GM18868 (cell line): ENCODE measurements at regions not wholly inside any gene's neighbourhood (a gene's known extent, or its start where the extent isn't known, plus 50 kb on each side); places are given as distances from the start of the nearest gene placed in this dataset.
"Not testable (repeated sequence)": the region's sequence is repeated elsewhere in the genome, so short reads cannot be mapped to it uniquely, and the experiment has no call there.

ENCODE experiments used
- ATAC-seq: cut with Tn5 transposase; IDR thresholded peaks from one replicate; pipeline ENCODE4 v1.9.1; 2021; ENCODE audit warnings: mild to moderate bottlenecking, moderate library complexity; ENCODE audit not compliant: unreplicated experiment

DNA sequence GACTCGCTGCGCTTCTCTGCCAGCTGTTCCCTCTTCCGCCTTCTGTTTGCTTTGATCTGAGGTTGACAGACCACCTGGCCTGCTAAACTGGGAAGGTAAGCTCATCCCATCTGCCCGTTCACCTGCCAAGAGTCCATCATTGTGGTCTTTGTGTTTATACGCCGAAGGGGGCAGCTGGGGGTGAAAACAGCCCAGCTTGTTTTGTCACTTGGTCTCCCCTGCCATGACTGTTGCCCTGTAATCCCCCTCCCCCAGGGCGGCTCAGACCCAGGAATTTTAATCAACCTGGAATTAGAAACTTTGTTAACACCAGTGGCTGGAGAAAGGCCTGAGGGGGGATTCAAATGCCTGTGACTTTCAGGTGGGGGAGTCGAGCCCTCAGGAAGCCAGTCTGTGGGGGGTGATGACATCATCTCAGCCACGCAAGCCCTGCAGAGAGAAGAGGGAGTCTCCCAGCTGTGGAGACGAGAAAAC lies 333.3 kb downstream of the BCOR start:
- ATAC-seq: no peak

DNA sequence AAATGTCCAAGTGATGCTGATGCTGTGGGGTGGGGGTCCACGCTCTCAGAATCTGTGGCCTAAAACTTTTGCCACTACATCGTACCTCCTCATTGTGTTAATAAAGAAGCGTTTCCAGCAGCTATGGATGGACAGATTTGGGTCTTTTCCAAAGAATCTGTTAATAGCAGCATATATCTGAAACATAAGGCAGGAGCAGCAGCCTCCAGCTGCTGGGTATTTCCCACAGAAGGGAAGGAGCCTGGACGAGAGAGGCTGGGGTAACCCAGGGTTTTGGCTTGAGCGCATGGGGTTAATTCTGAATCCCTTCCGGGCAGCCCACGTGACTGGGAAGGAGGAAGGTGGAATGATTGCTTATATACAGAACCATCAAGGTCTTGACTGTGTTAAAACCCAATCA lies 332.4 kb downstream of the BCOR start:
- no peak for ATAC-seq

DNA sequence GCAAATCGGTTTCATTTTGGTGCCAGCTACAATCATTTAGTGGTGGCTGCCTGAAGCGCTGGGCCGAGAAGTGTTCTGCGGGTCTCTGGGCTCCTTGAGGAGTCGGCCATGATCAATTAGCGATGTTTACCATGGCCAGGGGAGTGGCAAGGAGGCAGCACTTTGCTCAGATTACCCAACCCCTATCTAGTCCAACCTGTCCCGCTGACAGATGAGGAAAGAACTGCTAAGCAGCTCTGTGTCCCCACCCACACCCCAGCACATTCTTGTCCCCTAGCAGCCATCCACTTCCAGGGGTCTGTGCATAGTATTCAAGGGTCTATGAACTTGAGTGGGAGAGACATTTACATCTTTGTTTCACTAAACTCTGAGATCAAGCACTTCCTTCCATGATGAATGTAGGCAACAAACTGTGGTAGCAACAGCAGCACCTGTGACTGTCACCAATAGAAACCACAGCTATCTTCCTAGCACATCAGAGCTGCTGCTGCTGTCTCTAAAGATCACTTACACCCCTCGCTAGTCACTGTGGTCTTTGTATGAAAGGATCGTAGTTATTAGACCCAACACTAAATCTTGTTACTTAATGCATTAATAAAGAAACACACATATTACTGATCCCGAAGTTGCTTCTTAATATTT lies 331.6 kb downstream of the BCOR start:
- no peak for ATAC-seq

DNA sequence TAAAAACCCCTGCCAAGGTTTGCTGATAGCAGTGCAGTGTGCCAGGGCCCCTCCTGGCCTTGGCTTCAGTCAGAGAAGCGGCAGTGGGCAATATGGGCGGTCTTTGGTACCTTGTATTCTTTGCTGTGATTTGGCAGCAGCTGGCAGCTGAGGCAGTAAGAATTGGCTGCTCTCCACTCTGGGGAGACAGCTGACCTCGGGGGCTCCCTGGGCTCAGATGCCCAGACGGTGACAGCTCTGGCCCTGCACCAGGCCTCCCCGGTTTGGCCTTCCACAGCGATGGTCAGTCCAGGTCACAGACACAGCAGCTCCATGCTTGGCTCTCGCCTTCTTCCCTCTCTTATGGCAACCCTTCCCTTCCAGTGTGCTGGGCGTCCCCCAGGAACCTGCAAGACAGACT lies 330.9 kb downstream of the BCOR start:
- ATAC-seq: no peak

DNA sequence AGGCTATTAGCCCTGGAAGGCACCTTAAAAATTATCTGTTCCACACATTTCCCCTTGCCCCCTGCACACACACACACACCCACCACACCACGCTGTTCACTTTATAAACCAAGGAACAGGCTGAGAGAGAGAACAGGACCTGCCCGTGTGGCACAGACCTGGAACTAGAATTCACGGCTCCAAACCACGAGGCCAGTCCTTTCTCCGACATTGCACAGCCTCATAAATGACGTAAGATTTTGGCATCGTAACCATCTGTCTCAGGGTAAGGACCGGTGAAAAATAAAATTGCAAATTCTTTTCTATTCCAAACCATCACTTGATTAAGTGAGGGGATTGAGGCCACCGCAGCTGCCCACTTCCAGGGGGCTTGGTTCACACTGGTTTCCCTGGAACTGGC lies 330.3 kb downstream of the BCOR start:
- no peak for ATAC-seq

DNA sequence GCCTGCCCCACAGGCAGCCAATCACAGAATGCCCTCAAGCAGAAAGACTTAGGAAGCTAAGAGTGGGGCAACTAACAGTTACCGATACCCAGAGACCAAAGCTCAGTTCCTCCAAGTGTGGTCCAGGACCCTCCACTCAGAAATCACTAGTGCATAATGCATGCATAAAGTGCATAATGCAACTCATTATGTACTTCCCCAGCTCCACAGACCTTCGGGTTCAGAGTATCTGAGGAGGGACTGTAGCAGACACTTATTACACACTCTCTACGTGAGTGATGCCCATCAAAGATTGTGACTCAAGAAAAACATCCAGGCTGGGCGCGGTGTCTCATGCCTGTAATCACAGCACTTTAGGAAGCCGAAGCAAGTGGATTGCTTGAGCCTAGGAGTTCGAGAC lies 328.0 kb downstream of the BCOR start:
- no peak for ATAC-seq

DNA sequence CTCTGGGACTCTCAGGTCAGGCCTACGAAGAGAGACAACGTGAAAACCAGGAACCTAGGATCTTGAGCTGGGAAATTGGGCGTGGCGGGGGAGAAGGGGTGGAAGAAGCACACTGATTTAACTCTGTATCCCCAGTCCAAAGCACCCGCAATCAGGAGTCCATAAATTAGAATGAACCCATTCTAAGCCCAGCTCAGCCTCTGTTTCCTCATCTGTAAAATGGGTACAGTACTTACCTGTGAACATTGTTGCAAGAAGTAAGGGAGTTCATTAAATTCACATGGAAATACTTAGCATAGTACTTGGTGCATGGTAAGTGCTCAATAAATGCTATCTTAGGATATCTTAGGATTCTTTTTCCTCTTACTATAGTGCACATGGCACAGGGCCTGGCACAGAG lies 326.7 kb downstream of the BCOR start:
- ATAC-seq: no peak

DNA sequence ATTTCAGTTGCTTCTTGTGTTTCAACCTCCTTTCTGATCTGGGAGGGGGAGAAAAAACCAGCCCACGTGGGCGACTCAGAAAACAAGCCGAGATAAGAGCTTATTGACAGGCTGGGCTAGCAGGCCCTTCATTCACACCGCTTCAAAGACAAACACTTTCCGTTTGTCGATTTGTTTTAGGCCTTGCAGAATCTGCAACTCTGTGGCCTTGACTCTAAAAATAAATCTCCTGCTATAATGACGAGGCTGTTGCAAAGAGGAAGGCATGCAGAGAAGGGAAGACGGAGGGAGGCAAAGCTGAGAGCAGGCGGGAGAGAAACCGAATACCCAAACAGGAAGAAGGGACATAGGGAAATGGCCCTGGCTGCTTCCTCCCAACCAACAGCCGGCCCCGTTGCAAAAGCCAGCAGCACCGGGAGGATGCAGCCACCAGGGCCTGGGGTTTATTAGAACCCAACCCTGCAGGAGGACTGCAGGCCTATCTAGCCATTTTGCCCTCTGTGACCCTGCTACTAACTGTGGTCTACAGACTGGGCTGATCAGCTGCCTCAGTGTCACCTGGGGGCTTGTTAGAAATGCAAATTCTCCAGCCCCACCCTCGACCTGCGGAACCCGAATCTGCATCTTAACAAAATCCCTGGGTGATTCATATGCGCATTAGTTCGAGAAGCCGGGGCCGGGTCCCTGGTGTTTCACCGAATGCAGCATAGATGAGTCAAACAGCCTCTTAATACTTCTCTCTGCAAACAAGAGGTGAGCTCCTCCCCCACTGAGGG lies 325.5 kb downstream of the BCOR start:
- ATAC-seq: no peak

DNA sequence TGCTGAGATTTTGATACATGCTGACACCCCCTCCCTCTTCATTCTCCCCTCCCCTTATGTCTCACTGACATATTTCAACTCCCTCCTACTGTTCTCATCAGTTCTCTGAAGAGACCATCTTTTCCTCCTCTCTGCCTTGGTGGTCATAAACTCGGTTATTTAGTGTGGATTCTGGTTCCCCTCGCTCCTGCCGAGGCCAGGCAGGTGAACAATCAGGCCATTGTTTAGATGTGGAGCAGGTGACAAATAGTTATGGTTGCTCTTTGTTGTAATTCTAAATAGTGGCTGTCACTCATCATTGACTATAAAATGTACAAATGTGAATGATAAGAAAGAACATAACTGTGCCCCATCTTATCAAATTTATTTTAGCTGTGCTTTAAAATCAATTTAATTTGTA lies 324.6 kb downstream of the BCOR start:
- no peak for ATAC-seq

DNA sequence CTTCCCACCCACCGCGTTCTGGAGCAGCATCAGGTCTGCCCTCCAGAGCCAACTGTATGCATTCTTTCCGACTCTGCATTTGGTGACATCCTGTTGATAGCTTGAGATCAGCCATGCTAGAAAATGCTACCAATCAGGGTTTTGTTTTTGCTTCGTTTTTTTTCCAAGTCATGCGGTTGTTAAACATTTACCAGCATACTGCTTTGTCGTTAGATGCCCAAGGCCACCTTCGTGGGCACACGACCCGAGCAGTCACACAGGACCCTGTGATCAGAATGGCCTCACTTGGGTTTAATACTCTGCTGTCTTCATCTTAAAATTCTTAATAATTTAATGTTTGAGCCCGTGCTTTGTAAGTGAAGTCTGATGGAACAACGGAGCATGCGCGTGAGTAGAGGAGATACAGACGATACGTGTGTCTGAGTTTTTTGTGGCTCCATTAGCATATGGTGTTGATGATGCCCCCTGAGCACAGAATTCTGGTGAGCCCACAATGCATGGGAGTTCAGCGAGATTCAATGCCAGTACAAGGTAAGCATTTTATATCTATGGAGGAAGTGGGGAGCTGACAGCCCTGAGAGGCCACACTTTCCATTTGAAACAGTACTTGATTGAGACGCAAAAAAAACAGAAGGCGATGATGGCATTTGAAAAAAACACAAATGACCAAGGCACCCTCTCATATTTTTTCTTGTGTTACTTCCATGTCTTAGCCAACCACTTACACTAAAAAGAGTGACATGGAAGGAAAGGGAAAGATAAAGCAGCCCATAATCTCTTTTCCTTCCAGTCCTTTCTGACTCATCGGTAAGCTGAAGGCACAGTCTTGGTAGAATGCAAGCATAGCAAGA lies 323.6 kb downstream of the BCOR start:
- no peak for ATAC-seq

DNA sequence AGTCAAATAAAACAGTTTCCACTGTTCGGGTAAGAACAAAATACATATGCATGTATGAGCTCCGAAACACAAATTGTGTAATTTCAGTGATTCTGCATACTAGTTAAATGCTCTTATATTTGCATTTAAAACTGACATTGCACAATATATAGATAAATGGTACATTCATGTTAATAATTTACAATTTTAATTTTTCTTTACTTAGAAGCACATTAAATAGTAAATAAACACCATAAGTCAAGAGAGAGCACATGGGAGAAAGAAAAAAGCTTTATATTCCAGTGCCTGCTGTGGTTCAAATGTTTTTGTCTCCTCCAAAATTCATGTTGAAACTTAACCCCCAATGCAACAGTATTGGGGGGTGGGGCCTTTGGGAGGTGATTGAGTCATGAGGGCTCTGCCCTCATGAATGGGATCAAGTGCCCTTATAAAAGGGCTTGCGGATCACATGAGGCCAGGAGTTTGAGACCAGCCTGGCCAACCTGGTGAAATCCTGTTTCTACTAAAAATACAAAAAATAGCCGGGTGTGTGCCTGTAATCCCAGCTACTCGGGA lies 322.9 kb downstream of the BCOR start:
- no peak for ATAC-seq

DNA sequence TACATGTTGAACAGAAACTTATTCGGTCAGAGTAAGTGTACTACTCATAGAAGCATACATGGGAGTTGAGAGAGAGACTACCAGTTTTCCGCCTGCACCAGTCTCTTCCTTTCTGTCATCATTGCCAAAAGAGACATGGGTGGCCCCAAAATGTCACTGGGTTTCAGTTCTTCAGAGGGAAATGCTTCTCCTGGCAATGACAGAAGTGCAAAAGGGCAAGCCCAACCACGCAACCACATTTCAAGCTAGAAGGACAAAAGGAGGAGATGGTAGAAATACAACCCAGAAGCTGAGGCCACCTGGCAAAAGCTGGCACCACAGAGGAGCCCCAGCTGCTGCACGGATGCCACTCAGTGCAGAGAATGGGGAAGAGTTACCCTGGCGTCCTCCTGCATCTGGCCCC lies 320.1 kb downstream of the BCOR start:
- no peak for ATAC-seq

DNA sequence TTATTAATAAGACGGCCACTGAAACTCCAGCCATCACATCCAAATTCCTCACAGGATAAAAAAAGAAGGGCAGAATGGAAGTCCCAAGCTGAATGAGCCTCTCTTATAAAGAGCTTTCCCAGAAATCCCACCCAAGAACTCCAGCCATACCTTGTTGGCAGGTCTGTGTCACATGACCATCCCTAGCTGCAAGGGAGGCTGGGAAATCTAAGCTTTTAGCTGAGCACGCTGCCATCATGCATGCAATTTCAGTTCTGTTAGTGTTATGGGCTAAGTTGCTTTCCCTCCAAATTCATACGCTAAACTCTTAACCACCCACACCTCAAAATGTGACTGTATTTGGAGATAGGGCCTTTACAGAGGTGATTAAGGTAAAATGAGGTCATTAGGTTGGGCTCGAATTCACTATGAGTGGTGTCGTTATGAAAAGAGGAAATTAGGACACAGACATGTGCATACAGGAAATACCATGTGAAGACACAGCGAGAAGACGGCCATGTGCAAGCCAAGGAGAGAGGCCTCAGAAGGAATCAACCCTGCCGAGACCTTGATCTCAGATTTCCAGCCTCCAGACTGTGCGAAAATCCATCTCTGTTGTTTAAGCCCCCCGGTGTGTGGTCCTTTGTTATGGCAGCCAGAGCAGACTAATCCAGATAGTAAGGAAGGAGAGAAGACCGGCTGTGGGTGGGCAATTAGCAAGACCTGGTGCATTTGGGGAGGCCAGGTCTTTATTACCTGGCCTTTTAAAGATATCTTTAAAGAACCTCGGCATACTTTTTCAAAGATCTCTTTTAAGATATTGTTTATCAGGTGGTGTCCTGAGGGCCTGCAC lies 317.6 kb downstream of the BCOR start:
- ATAC-seq: no peak

DNA sequence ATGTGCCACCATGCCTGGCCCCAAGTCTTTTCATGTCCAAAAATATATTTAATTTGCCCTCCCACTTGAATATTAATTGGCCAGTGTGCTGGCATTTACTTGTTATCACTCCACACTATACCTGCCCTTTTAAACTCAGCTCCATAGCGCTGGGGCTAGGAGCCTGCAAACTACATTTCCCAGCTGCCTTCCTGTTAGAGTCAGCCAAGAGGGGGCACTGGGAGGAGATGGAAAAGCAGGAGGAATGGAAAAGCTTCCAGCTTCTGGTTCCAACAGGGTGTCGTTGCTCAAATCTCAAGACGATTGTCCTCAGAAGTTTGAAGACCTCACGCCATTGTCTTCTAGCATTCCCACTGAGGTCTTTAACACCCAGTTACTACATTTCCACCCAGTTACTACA lies 315.5 kb downstream of the BCOR start:
- no peak for ATAC-seq

DNA sequence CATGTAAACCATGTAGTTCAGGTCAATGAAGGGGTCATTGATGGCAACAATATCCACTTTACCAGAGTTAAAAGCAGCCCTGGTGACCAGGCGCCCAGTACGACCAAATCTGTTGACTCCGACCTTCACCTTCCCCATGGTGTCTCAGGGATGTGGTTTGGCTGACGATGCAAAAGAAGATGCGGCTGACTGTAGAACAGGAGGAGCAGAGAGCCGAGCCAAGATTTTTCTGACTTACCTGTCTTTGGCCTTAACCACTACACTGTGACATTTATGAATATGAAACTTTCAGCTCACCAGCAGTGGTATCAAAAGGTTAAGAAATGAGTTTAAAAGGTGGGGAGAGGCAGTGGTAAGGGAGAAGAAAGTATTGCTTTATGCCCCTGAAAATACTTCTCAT lies 309.8 kb downstream of the BCOR start:
- no peak for ATAC-seq

DNA sequence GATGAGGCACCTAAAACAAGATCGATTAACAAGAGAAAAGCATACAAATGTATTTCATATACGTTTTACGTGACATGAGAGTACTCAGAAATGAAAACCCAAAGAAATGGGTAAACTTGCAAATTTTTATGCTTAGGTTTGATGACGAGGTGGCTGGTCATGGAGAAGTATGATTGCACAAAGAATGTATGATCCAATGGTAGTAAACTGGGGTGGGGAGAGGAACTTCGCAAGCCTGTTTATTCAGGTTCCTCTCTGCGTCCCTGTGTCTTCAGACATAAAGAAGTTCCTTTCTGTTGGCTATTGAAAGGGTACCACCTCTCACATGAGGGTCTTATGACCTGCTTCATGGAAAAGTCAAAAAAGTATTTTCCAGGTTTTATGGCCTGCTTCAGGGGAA lies 309.2 kb downstream of the BCOR start:
- no peak for ATAC-seq

DNA sequence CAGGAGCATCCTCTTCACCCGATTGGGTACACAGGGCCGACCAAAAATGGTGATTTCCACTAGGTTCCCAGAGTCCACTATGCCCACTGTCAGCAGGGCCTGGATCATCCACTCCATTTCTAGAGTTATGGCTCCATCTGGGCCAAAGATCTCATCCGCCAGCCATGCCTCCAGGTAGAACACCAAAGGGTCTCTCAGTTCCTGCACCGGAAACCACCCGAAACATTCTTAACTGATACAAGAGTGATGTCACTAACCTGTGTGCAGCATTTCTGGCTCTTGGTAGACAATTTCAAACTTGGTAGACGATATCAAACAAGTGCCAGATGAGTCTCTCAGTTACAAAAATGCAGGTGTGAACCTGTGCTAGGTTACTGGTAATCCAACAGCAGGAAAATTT lies 306.1 kb downstream of the BCOR start:
- ATAC-seq: no peak

DNA sequence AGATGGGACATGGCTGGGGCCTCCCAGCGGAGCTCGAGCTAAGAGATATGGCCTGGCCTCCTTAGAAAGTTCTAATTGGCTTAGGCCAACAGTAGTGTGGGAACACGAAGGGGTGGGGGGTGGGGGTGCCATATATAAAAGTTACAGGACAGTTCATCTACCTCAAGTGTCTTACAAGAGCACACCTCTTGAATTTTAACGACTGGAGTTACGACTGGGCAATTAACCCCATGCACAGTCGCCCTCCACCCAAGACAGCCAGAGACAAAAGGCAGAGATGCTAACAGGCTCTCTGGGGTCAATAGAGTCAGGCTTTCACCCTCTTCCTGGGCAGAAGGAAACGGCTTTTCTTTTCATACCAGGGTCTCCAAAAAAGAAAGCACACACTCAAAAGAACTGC lies 302.2 kb downstream of the BCOR start:
- ATAC-seq: no peak

DNA sequence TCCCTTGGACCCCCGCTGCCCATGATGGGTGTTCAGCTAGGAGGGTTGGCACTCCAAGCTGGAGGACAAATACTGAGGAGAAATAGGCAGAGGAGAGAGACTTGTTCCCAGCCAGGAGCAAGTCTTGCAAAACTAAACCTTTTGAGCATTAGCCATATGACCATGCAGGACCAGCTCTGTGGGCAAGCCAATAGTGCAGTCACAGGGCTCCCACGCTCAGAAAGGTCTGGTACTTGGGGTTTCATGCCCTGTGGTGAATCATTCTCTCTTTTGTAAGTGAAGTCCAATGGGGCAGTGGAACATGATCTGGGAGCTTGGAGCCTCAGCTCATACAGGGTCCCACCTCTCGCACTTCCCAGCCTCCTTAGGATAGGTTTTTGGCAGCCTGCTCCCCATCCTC lies 300.9 kb downstream of the BCOR start:
- ATAC-seq: no peak

DNA sequence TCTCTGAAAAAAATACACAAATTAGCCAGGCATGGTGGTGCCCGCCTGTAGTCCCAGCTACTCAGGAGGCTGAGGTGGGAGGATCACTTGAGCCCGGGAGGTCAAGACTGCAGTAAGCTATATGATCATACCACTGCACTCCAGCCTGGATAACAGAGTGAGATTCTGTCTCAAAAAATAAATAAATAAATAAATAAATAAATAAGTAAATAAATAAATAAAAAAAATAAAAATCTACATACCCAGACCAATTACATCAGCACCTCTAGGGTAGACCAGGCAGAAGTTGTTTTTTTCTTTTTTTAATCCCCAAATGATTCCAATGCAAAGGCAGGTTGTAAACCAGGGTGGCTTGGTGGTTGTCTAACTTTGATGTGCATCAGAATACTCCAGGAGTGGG lies 299.3 kb downstream of the BCOR start:
- not testable (repeated sequence) for ATAC-seq

DNA sequence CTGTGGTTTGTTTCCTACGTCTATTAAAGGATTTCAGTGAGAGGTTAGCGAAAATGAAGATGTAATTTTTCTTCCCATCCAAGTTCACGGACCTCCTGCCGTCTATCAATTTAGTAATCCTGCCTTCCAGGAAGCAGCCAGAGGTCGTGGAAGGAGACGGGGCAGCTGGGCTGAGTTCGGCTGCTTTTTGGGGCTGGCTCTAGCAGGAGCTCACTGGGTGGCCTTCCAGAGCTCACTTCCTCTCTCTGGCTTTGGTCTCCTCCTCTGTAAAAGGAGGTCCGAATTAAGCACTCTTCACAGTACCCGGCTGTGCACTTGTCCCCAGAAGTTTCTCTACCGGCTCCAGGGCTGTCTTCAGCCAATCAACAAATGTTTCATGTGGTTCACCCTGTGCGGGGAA lies 295.4 kb downstream of the BCOR start:
- no peak for ATAC-seq
